RKO (cell line): ENCODE measurements at regions not wholly inside any gene's neighbourhood (a gene's known extent, or its start where the extent isn't known, plus 50 kb on each side); places are given as distances from the start of the nearest gene placed in this dataset.

ENCODE experiments used
- DNase-seq: peaks from one replicate; pipeline ENCODE4 v3.0.0-alpha.2; 2016; ENCODE audit warnings: low spot score

GRCh38 chr4:38601244-38601915, 62.6 kb upstream of the KLF3 start:
- no peak for DNase-seq

DNA sequence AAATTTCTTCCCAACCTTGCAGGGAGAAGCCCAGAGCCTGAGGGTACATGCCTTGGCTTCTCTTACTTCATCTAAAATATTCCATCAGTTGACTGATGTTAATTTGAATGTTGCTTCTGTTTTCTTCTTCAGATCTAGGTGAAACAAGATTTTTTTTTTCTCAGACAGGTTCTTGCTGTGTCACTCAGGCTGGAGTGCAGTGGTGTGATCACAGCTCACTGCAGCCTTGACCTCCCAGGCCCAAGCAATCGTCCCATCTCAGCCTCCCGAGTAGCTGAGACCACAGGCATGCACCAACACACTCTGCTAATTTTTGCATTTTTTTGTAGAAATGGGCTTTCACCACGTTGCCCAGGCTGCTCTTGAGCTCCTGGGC, 62.1 kb upstream of the KLF3 start:
- DNase-seq, result no peak

GRCh38 chr4:38603652-38604051, 60.3 kb upstream of the KLF3 start:
- DNase-seq, result peak; percentile 26

DNA sequence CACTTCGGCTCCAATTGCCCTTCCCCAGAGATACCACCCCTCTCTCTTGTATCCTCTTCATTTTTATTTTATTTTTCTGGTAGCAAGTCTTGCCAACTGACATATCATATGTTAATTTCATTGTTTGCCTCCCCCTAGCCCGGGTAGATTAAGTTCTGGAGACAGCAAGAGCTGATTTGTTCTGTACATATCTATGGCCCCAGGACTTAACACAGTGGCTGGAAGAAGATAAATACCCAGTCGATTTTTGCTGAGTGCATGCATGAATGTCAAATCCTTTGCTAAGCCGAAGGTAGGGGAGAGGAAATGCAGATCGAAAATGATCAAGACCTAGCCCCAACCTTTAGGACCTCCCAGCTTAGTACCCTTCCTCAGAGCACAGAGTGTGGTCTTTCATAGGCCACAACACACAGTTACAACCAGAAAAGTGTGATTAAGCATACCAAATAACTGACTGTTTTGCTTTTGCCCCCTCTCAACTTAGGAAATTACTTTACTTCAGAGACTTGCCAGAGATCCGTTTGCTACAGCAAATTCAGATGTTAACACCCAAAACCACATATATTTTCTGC, 58.7 kb upstream of the KLF3 start:
- no peak for DNase-seq

- DNase-seq, result no peak
Measured at GRCh38 chr4:38605753-38606586, 58.0 kb upstream of the KLF3 start.

DNA sequence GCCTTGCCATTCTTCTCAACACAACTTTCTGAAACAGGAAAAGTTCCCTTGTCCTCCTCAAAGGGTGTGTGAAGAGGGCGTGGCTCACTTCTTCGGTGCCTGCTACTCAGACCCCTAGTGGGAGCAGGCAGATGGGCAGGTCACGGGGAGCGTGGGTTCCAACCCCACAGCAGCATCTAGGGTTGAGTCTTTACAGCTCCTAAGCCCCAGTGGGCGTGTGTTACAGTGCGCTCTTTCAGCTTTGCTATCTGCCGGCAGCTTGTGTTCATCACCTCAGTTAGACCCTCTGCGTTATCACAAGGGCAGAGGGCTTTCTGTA, 57.5 kb upstream of the KLF3 start:
- DNase-seq, result no peak

DNA sequence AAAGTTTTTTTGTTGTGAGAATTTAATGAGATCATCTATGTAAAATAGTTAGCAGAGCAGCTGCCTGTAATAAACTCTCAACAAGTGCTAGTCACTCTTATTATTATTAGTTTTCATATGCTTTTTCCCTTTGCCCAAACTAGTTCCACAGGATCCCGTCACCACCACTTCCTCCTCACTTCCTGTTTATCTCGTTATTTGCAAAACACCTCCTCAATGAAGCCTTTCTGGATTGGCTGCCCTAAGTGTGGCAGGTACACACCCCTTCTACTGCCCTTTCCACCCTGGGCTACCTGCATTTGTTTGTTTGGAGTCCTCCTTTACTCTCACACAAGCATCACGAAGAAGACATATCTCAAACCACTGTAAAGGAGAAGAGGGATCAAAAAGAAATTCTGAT, 54.4 kb upstream of the KLF3 start:
- DNase-seq, result no peak

- DNase-seq, result no peak
Measured at GRCh38 chr4:38610521-38610920, 53.5 kb upstream of the KLF3 start.

DNA sequence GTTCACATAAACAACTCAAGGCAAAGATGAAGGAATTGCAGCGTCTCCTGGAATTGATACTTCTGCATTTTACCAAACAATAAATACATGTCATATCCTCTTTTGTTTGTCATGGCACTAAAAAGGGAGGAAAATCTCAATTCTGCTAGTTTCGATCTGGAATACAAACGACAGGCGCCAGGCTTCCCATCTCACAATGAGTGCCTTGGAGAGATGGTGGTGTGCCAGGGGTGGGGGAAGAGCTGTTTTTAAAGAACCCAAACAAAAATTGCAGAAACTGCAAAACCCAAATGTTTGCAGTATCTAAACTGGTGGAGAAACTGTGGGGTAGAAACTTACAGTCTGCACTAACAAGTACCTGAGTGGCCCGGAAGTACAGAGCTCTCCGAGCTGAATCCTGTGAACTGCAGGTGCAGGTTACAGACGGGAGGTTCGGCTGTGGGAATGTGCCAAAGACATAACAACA, 53.0 kb upstream of the KLF3 start:
- DNase-seq, result no peak

DNA sequence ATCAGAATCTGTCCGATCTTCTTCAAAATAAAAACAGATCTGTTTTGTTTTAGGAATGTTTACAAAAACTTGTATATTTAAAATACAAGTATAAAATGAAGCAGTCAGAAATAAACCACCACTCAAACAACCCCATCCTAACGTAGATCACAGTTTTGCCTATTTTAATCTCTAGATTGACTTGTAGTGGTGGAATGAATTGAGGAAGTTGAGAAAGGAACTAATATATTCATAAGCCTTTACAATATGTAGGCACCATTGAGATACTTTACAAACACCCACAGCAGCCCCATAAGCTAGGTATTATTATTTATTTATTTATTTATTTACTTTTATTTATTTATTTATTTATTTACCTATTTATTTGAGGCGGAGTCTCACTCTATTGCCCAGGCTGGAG, 52.3 kb upstream of the KLF3 start:
- no peak for DNase-seq

DNA sequence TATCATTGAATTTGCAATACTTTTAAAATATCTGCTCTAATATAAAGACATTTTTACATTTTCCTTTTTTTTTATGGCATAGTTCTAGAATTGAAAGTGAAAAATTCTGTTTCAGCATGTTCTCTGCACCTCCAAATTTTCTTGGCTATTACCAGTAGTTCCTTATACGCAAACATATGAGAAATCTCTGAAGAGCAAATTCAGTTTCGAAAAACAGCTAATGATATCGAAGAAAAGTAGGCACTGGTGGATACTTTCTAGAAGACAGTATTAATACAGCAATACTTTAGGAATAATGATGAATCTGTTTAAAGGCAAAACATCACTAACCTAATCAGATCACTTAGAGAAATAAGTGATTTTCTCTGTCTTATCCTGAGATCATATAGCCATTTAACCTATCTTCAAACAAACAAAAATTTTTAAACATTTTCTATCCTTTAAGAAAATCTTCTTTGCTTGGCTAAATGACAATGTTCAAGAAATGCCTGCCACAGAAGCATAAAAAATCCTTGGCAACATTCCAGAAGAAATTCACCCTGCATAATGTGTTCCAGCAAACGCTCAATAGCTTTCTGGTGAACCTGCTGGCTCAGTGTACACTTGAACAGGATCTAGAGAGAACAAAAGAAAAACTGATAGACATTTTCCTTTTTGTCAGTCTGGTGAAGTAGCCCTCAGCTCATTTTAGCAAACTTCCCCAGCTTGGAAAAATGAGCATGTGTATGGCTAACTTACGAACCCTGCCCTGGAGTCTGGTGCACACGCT, 51.2 kb upstream of the KLF3 start:
- DNase-seq, result no peak
